BJ (cell line): ENCODE measurements at regions not wholly inside any gene's neighbourhood (a gene's known extent, or its start where the extent isn't known, plus 50 kb on each side); places are given as distances from the start of the nearest gene placed in this dataset.

Source experiments
- CTCF ChIA-PET: fragments of 350-600 bp; formaldehyde crosslinking; extraction: SDS; loops from one replicate; lab custom pipeline; 2021; ENCODE audit warnings: antibody characterized with exemption, inconsistent platforms; lab: Yijun Ruan, JAX
- POLR2A ChIA-PET: fragments of 300-600 bp; sonication (Branson Sonifier 250); formaldehyde crosslinking; extraction: SDS; loops from one replicate; lab custom pipeline; 2021; ENCODE audit warnings: antibody characterized with exemption; lab: Charles Lee
- DNase-seq: peaks from one replicate; pipeline ENCODE4 v3.0.0-alpha.2; 2011; ENCODE audit warnings: low read depth
- H3K27me3 ChIP-seq: 2 replicates; pipeline ENCODE4 v1.6.0; 2011; ENCODE audit warnings: low read length; ENCODE audit not compliant: control insufficient read depth, insufficient read depth
- H3K36me3 ChIP-seq: 2 replicates; pipeline ENCODE4 v1.5.1; 2011; ENCODE audit warnings: low read length; ENCODE audit not compliant: control insufficient read depth, insufficient read depth
- H3K4me3 ChIP-seq: 2 replicates; pipeline ENCODE4 v1.5.1; 2011; ENCODE audit warnings: low read depth, mild to moderate bottlenecking, control low read depth, low read length
- TF ChIP-seq, protein P1 (sequence below): IDR thresholded peaks from 2 replicates; pipeline ENCODE4 v1.5.1; 2011; ENCODE audit warnings: low read depth, mild to moderate bottlenecking, control low read depth, inconsistent platforms, low read length, moderate library complexity; ENCODE audit not compliant: insufficient read depth

DNA sequence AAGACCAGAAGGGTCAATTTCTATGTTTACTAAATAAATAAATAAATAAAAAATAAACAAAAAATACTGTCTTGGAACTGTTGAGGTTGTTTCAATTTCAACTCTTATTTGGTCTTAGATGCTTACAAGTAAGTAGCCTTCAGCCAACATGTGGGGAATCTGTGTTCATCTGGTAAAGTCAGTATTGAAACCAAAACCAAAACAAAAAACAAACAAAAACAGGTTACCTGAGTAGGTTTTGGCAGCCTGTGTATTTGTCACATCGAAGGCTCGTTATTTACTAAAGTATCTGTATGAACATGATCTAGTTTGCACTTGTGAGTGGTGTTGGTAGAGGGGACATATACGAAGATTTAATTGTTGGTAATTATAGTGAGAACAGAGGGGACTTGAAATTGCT, 471.5 kb downstream of the SLITRK5 start:
- ChIA-PET POLR2A (no interaction called here), CTCF (no interaction called here)
- Histone ChIP-seq H3K4me3 (no peak overlapping the region), H3K27me3 (no peaks in the 10 kb centered on the region), H3K36me3 (no peaks in the 10 kb centered on the region)
- TF ChIP-seq, protein P1, sequence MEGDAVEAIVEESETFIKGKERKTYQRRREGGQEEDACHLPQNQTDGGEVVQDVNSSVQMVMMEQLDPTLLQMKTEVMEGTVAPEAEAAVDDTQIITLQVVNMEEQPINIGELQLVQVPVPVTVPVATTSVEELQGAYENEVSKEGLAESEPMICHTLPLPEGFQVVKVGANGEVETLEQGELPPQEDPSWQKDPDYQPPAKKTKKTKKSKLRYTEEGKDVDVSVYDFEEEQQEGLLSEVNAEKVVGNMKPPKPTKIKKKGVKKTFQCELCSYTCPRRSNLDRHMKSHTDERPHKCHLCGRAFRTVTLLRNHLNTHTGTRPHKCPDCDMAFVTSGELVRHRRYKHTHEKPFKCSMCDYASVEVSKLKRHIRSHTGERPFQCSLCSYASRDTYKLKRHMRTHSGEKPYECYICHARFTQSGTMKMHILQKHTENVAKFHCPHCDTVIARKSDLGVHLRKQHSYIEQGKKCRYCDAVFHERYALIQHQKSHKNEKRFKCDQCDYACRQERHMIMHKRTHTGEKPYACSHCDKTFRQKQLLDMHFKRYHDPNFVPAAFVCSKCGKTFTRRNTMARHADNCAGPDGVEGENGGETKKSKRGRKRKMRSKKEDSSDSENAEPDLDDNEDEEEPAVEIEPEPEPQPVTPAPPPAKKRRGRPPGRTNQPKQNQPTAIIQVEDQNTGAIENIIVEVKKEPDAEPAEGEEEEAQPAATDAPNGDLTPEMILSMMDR, result no peak
- DNase-seq, result no peak

DNA sequence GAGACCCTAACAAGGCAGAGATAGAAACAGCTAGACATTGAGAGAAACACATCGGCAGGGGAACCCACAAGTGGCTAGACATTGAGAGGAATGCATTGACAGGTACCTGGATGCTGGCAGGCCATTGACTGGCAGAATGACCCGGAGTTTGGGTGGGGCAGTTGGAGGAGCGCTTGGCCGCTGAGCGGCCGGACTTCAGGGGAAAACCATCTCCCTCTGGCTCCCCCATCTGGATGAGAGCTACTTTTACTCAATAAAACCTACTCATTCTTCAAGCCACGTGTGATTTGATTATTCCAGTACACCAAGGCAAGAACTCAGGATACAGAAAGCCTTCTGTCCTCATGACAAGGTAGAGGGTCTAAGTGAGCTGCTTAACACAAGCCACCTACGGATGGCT, 473.4 kb downstream of the SLITRK5 start:
- DNase-seq, result no peak
- Histone ChIP-seq H3K36me3 (no peaks in the 10 kb centered on the region), H3K27me3 (no peaks in the 10 kb centered on the region), H3K4me3 (no peak overlapping the region)
- TF ChIP-seq, protein P1, result no peak
- ChIA-PET CTCF (no interaction called here), POLR2A (no interaction called here)

DNA sequence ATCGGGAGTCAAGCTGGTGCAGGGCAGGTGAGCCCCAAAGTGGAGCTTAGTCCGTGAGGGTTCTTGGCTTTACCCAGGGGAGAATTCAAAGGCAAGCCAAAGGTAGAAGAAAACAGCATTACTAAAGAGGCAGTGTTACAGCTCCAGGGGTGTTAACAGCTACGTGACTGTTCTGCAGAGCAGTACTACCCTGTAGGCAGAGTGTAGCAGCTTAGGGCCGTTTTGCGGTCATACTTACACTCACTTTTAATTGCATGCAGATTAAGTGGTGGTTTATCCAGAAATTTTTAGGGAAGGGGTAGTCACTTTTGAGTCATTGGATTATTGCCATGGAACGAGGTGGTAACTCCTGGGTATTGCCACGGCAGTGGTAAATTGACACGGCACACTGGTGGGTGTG, 482.2 kb downstream of the SLITRK5 start:
- no peaks in the 10 kb centered on the region for H3K36me3 ChIP-seq
- no peak for DNase-seq
- no peak overlapping the region for H3K4me3 ChIP-seq
- ChIA-PET POLR2A (no interaction called here), CTCF (no interaction called here)
- TF ChIP-seq, protein P1, result no peak
- no peaks in the 10 kb centered on the region for H3K27me3 ChIP-seq

DNA sequence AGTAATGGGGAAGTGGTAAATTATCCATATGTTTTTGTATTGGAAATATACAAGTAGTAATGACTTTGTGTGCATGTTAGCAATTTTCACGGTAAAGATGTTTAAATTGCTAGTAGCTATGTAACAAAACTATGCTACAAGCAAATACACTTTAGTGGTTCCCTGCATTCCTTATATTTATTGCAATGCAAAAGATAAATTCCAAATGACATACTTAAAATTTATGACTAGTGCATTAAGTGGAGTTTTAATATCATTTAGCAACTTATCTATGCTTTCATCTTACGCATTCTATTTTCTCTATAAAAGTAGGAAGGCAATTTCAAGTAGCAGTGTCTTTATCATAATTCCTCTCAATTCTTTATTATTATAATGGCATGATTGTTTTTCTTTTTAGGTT, 482.8 kb downstream of the SLITRK5 start:
- Histone ChIP-seq H3K4me3 (no peak overlapping the region), H3K36me3 (no peaks in the 10 kb centered on the region), H3K27me3 (no peaks in the 10 kb centered on the region)
- no peak for DNase-seq
- TF ChIP-seq, protein P1, result no peak
- CTCF ChIA-PET, result interaction anchor here (0.7 kb wide), 1 partner anchor 10 kb away, joined by 3 read pairs; no protein-coding TSS in a partner anchor
- POLR2A ChIA-PET, result no interaction called here

DNA sequence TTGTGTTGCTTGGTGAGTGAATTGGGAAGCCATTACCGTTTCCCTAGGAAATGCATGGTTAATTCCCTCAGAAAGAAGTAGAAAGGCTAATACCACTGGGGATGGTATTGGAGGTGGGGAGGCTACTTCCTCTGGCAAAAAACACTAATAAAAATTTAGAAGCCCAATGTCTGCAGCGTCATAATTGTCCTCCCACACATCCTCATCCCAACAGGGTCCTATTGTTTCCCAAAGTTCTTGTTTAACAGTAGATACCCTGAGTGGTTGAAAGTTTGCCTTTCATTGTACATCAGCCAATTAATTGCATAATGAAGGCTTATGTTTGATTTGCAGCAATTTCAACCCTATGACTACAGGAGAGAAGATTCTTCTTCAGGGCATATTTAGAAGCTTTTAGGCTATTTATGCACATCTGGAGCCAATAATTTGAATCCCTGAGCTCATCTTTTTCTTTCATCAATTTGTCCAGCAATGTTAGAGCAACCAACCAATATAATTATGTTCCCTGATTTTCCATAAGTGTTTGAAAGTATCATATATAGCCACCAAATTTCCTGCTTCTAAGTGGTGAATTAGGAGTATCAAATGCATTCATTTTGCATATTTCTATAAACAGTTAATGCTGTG, 491.0 kb downstream of the SLITRK5 start:
- TF ChIP-seq, protein P1, result no peak
- POLR2A ChIA-PET, result no interaction called here

More for the DNA sequence above, 491.0 kb downstream of the SLITRK5 start:
- DNase-seq, result no peak
- Histone ChIP-seq H3K27me3 (no peaks in the 10 kb centered on the region), H3K36me3 (no peaks in the 10 kb centered on the region), H3K4me3 (no peak overlapping the region)
- CTCF ChIA-PET, result no interaction called here
